Mesenchymal stem cell (in vitro differentiated cells and primary cell): ENCODE measurements at regions not wholly inside any gene's neighbourhood (a gene's known extent, or its start where the extent isn't known, plus 50 kb on each side); places are given as distances from the start of the nearest gene placed in this dataset.

Experiments used
- DNase-seq: peaks from one replicate; pipeline ENCODE4 v3.0.0-alpha.2; 2013
- H2AFZ ChIP-seq: one replicate; pipeline ENCODE4 v1.6.1; 2013; ENCODE audit warnings: low read depth, mild to moderate bottlenecking, control low read depth, inconsistent platforms, low read length, moderate library complexity
- H2AK5ac ChIP-seq: 2 replicates; pipeline ENCODE4 v1.6.1; 2013; ENCODE audit warnings: low read length, moderate library complexity, mild to moderate bottlenecking, inconsistent platforms; ENCODE audit not compliant: severe bottlenecking
- H2BK120ac ChIP-seq: one replicate; pipeline ENCODE4 v1.6.1; 2013; ENCODE audit warnings: low read depth, mild to moderate bottlenecking, inconsistent platforms, low read length, moderate library complexity
- H2BK12ac ChIP-seq, 2 experiments: one replicate each; pipeline ENCODE4 v1.6.1; 2013; ENCODE audit warnings: inconsistent platforms in 2 of 2, low read length in 2 of 2, mild to moderate bottlenecking in 2 of 2, moderate library complexity in 2 of 2, control low read depth in 1 of 2
- H2BK15ac ChIP-seq: one replicate; pipeline ENCODE4 v1.6.1; 2013; ENCODE audit warnings: mild to moderate bottlenecking, low read depth, inconsistent platforms; ENCODE audit not compliant: poor library complexity, severe bottlenecking
- H2BK5ac ChIP-seq: 2 replicates; pipeline ENCODE4 v1.6.1; 2013; ENCODE audit warnings: low read depth, mild to moderate bottlenecking, low read length, control low read depth, inconsistent platforms; ENCODE audit not compliant: poor library complexity, severe bottlenecking
- H3K14ac ChIP-seq, 2 experiments: one replicate each; pipeline ENCODE4 v1.6.1; 2013; ENCODE audit warnings: inconsistent platforms in 2 of 2, low read length in 2 of 2, control low read depth in 1 of 2, mild to moderate bottlenecking in 1 of 2, moderate library complexity in 1 of 2
- H3K18ac ChIP-seq, 2 experiments: one replicate each; pipeline ENCODE4 v1.6.1; 2013; ENCODE audit warnings: inconsistent platforms in 2 of 2, low read length in 2 of 2, control low read depth in 1 of 2, low read depth in 1 of 2, mild to moderate bottlenecking in 1 of 2
- H3K23ac ChIP-seq, 2 experiments: one replicate each; pipeline ENCODE4 v1.6.1; 2013; ENCODE audit warnings: inconsistent platforms in 2 of 2, low read length in 2 of 2, mild to moderate bottlenecking in 2 of 2, moderate library complexity in 2 of 2, control low read depth in 1 of 2
- H3K27ac ChIP-seq: 2 replicates; pipeline ENCODE4 v1.5.1; 2013; ENCODE audit warnings: mild to moderate bottlenecking, moderate library complexity, low read length, control low read depth, inconsistent platforms; ENCODE audit not compliant: poor library complexity, severe bottlenecking
- H3K27me3 ChIP-seq, 2 experiments: 2 replicates each; pipeline versions ENCODE4 v1.6.1 to v1.7.0; 2013; ENCODE audit warnings: low read length in 2 of 2, mild to moderate bottlenecking in 2 of 2, moderate library complexity in 2 of 2, control low read depth in 1 of 2, inconsistent platforms in 1 of 2; ENCODE audit not compliant: control insufficient read depth in 1 of 2, insufficient read depth in 1 of 2
- H3K36me3 ChIP-seq, 2 experiments: 2 replicates each; pipeline versions ENCODE4 v1.6.1 to v1.7.0; 2013; ENCODE audit warnings: low read length in 2 of 2, control low read depth in 1 of 2, inconsistent platforms in 1 of 2, low read depth in 1 of 2, mild to moderate bottlenecking in 1 of 2; ENCODE audit not compliant: insufficient read depth in 2 of 2, control insufficient read depth in 1 of 2
- H3K4ac ChIP-seq, 2 experiments: one replicate each; pipeline ENCODE4 v1.6.1; 2013; ENCODE audit warnings: inconsistent platforms in 2 of 2, low read length in 2 of 2, mild to moderate bottlenecking in 2 of 2, moderate library complexity in 2 of 2, control low read depth in 1 of 2, low read depth in 1 of 2
- H3K4me1 ChIP-seq: 2 replicates; pipeline ENCODE4 v1.6.1; 2013; ENCODE audit warnings: low read depth, low read length, control low read depth; ENCODE audit not compliant: control insufficient read depth, insufficient read depth
- H3K4me2 ChIP-seq: 2 replicates; pipeline ENCODE4 v1.6.1; 2013; ENCODE audit warnings: low read length, mild to moderate bottlenecking, inconsistent platforms; ENCODE audit not compliant: poor library complexity, severe bottlenecking
- H3K4me3 ChIP-seq, 2 experiments: 2 replicates each; pipeline versions ENCODE4 v1.5.1 to v1.7.0; 2013; ENCODE audit warnings: low read length in 2 of 2, mild to moderate bottlenecking in 2 of 2, control low read depth in 1 of 2, low read depth in 1 of 2; ENCODE audit not compliant: insufficient read depth in 1 of 2
- H3K79me1 ChIP-seq: replicated peaks from 2 replicates; pipeline ENCODE4 v1.6.1; 2013; ENCODE audit warnings: mild to moderate bottlenecking, control low read depth, low read length, inconsistent platforms; ENCODE audit not compliant: poor library complexity, severe bottlenecking
- H3K9ac ChIP-seq: 2 replicates; pipeline ENCODE4 v1.7.0; 2013; ENCODE audit warnings: mild to moderate bottlenecking, low read length, moderate library complexity
- H3K9me3 ChIP-seq: 2 replicates; pipeline ENCODE4 v1.7.0; 2013; ENCODE audit warnings: mild to moderate bottlenecking, low read length; ENCODE audit not compliant: control insufficient read depth
- H4K8ac ChIP-seq: one replicate; pipeline ENCODE4 v1.6.1; 2013; ENCODE audit warnings: inconsistent platforms, mild to moderate bottlenecking, low read length, moderate library complexity
- H4K91ac ChIP-seq: one replicate; pipeline ENCODE4 v1.6.1; 2013; ENCODE audit warnings: mild to moderate bottlenecking, low read length, inconsistent platforms
- WGBS: methylation state at CpG from one replicate; pipeline ENCODE4 v1.1.7; 2013; ENCODE audit warnings: mixed read lengths; 5-methylcytosine and 5-hydroxymethylcytosine counted together

DNA sequence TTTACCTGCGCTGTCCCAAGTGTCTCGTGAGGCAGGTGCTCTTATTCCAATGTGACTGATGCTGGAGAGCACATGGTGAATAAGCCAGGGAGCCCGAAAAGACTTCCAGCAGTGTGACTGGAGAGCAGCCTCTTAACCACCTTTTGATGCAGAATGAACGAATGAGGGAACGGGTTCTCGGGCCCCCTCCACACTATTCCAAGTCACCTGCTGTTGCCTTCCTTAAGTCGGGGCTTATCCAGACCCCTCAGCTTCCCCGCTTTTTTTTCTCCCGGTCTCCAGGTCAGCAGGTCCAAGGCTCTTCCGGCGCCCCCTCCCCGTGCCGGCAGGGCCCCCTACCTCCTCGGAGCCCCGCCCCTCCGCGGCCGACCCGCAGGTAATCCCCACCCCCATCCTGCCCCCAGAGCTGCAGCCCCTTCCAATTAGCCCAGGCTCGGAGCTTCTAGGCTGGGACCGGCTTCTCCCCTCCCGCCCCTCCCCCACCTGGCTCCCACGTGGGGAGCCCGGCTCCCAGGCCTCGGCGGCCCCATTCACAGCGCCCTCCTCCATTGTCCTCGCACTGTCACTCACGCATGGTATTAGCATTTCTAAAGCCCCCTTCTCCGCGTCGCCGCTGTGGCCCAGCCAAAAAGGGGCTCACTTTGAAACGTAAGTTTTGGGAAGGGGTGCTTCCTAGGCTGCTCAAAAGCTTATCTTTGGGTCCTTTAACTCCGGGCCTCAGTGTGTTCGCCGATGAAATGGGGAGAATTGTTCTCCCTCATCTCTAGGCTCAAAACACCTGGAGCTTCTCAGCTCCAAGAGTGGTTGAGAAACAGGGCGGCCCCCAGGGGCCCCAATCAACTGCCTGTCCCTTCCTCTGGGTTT, 56.2 kb upstream of the PJA1 start:
- Histone ChIP-seq H2BK5ac (no peak overlapping the region), H3K4ac (no peak overlapping the region), H3K23ac (no peak overlapping the region), H3K4me2 (no peak overlapping the region), H3K4me3 (no peak overlapping the region), H2AFZ (no peak overlapping the region), H3K79me1 (no peaks in the 10 kb centered on the region), H3K36me3 (no peaks in the 10 kb centered on the region), H3K4me1 (no peaks in the 10 kb centered on the region), H4K91ac (no peak overlapping the region), H2BK12ac (peak overlapping the region in 1 of 2 experiments; percentile 78), H2BK15ac (no peak overlapping the region), H3K27me3 (peaks cover 0 to 72% of the 10 kb centered on the region in 2 experiments), H3K27ac (no peak overlapping the region), H4K8ac (peak overlapping the region; percentile 28), H3K9me3 (no peaks in the 10 kb centered on the region), H2BK120ac (no peak overlapping the region), H3K14ac (no peak overlapping the region), H3K9ac (no peak overlapping the region), H2AK5ac (no peak overlapping the region), H3K18ac (peak overlapping the region in 1 of 2 experiments; percentile 40)
- DNase-seq: no peak
- 25% methylated on average over 23 of the region's 38 CpGs for WGBS

DNA sequence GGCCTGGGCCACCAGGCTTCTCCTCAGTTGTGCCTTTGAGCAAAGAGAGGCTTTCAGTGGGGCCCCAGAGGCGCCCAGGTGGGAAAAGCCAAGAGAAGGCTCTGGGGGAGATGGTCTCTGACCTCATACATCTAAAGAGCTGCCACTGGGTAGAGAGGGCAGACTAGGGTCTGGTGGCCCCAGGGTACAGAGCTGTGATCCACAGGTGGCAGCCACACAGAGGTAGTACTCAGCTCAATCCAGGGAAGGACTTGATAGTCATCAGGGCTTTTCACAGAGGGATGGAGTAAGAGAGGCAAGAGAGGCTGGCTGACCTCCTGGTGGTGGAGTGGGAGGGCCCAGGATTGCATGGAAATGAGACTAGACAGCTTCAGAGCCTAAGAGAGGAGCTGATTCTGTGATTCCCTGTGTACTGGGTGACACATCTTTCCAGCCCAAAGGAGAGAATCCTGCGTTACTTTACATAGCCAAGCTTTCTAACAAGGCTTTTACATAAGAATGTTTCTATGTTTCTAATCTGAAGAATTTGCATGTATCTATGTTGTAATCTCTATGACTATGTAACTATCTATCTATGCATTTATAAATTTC, 53.2 kb upstream of the PJA1 start:
- Histone ChIP-seq H2BK5ac (no peak overlapping the region), H3K9me3 (no peaks in the 10 kb centered on the region), H3K79me1 (no peaks in the 10 kb centered on the region), H2BK120ac (no peak overlapping the region), H3K27me3 (peaks cover 0 to 77% of the 10 kb centered on the region in 2 experiments), H3K9ac (no peak overlapping the region), H2BK15ac (no peak overlapping the region), H3K23ac (no peak overlapping the region), H2AFZ (no peak overlapping the region), H3K4me2 (no peak overlapping the region), H2AK5ac (no peak overlapping the region), H3K27ac (no peak overlapping the region), H3K18ac (no peak overlapping the region), H3K4me1 (no peaks in the 10 kb centered on the region), H3K4me3 (no peak overlapping the region), H3K36me3 (no peaks in the 10 kb centered on the region), H4K8ac (no peak overlapping the region), H4K91ac (no peak overlapping the region), H3K4ac (no peak overlapping the region), H3K14ac (no peak overlapping the region), H2BK12ac (no peak overlapping the region)
- DNase-seq: no peak
- WGBS: 77% methylated on average over 1 of the region's 2 CpGs

DNA sequence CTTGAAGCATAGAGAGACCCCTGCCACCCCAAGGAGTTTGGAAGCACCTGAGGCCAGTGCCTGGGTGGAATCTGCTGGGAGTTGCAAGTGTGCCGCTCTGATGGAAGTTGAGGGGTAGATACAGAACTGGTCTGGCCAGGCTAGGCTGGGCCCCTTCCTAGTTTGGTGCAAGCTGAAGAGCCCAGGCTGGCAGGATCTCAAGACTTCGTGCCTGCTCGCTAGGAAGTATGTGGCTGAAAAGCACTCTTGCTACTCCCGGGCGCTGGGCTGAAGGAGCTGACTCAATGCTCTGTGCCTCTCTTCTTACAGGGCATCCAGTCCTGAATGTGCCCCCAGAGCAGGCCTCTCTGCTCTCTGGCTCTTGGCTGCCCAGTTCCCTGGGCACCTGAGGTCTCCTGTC, 51.7 kb upstream of the PJA1 start:
- no peak overlapping the region for H2AFZ ChIP-seq
- H2AK5ac ChIP-seq: no peak overlapping the region
- no peak overlapping the region for H2BK15ac ChIP-seq
- no peaks in the 10 kb centered on the region for H3K4me1 ChIP-seq
- H3K9me3 ChIP-seq: no peaks in the 10 kb centered on the region
- no peak overlapping the region for H4K8ac ChIP-seq
- WGBS: 91% methylated on average over 5 of the region's 5 CpGs
- H3K27me3 ChIP-seq: peaks cover 0 to 75% of the 10 kb centered on the region in 2 experiments
- no peak overlapping the region for H3K18ac ChIP-seq
- no peak overlapping the region for H3K14ac ChIP-seq
- no peak overlapping the region for H4K91ac ChIP-seq
- no peak overlapping the region for H2BK120ac ChIP-seq
- H3K4me2 ChIP-seq: no peak overlapping the region
- H3K23ac ChIP-seq: no peak overlapping the region
- H2BK12ac ChIP-seq: no peak overlapping the region
- no peak overlapping the region for H2BK5ac ChIP-seq
- H3K27ac ChIP-seq: no peak overlapping the region
- DNase-seq: no peak
- H3K4ac ChIP-seq: no peak overlapping the region
- H3K79me1 ChIP-seq: no peaks in the 10 kb centered on the region
- H3K36me3 ChIP-seq: no peaks in the 10 kb centered on the region
- H3K9ac ChIP-seq: no peak overlapping the region
- no peak overlapping the region for H3K4me3 ChIP-seq

DNA sequence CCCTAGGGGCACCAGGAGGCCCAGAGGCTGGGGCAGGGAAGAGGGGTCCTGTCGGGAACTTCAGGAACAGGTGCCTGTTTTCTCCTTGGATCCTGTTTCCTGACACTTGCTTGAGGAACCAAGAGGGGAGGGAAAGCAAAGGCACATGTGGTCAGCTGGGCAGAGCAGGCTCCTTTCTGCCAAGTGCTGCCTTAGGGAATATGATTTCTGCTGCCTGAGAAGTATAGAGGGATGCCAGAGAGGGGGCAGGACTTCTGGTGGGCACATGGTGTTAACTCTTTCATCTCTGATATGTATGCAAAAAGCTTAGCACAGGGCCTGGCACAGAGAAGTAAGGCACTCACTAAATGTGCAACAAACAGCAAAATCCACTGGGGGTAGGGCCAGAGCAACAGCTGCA, 51.2 kb upstream of the PJA1 start:
- H3K4me2 ChIP-seq: no peak overlapping the region
- no peak overlapping the region for H2BK12ac ChIP-seq
- no peak overlapping the region for H4K91ac ChIP-seq
- H2BK15ac ChIP-seq: no peak overlapping the region
- H3K27me3 ChIP-seq: peaks cover 0 to 77% of the 10 kb centered on the region in 2 experiments
- no peak overlapping the region for H2BK120ac ChIP-seq
- no peaks in the 10 kb centered on the region for H3K36me3 ChIP-seq
- no peak for DNase-seq
- no peak overlapping the region for H2AFZ ChIP-seq
- 8% methylated on average over 1 of the region's 1 CpG for WGBS
- H2AK5ac ChIP-seq: no peak overlapping the region
- H3K9ac ChIP-seq: no peak overlapping the region
- no peaks in the 10 kb centered on the region for H3K9me3 ChIP-seq
- no peak overlapping the region for H4K8ac ChIP-seq
- H3K4me1 ChIP-seq: no peaks in the 10 kb centered on the region
- no peak overlapping the region for H3K4ac ChIP-seq
- no peaks in the 10 kb centered on the region for H3K79me1 ChIP-seq
- H3K4me3 ChIP-seq: no peak overlapping the region
- no peak overlapping the region for H3K27ac ChIP-seq
- H2BK5ac ChIP-seq: no peak overlapping the region
- no peak overlapping the region for H3K23ac ChIP-seq
- H3K18ac ChIP-seq: no peak overlapping the region
- no peak overlapping the region for H3K14ac ChIP-seq
